NT2/D1 (cell line): ENCODE measurements at regions not wholly inside any gene's neighbourhood (a gene's known extent, or its start where the extent isn't known, plus 50 kb on each side); places are given as distances from the start of the nearest gene placed in this dataset.

Experiments used
- DNase-seq: peaks from one replicate; pipeline ENCODE4 v3.0.0-alpha.2; 2011; ENCODE audit warnings: low read depth, low spot score
- H3K27me3 ChIP-seq: 2 replicates; pipeline ENCODE4 v1.6.0; 2011; ENCODE audit warnings: mild to moderate bottlenecking; ENCODE audit not compliant: insufficient read length, insufficient read depth
- H3K36me3 ChIP-seq: 2 replicates; pipeline ENCODE4 v1.6.1; 2011; ENCODE audit warnings: mild to moderate bottlenecking, low read length, mixed read lengths; ENCODE audit not compliant: insufficient read depth, insufficient read length
- H3K4me1 ChIP-seq: 2 replicates; pipeline ENCODE4 v1.5.1; 2011; ENCODE audit not compliant: insufficient read depth, insufficient read length
- H3K4me3 ChIP-seq: 2 replicates; pipeline ENCODE4 v1.5.1; 2011; ENCODE audit warnings: low read depth; ENCODE audit not compliant: insufficient read length
- H3K9ac ChIP-seq: 2 replicates; pipeline ENCODE4 v1.6.0; 2011; ENCODE audit warnings: low read depth; ENCODE audit not compliant: insufficient read length
- H3K9me3 ChIP-seq: 2 replicates; pipeline ENCODE4 v1.5.1; 2011; ENCODE audit warnings: mild to moderate bottlenecking, low read length; ENCODE audit not compliant: insufficient read depth
- SUZ12 ChIP-seq: IDR thresholded peaks from 2 replicates; pipeline ENCODE4 v1.6.1; 2011; ENCODE audit not compliant: insufficient read length, insufficient read depth; ENCODE audit errors: extremely low read depth
- YY1 ChIP-seq: IDR thresholded peaks from 2 replicates; pipeline ENCODE4 v1.6.1; 2011; ENCODE audit not compliant: insufficient read length, insufficient read depth
- ZNF274 ChIP-seq: IDR thresholded peaks from 2 replicates; pipeline ENCODE4 v1.6.1; 2011; ENCODE audit warnings: mild to moderate bottlenecking, low read depth, low read length

- Histone ChIP-seq H3K4me3 (no peak overlapping the region), H3K36me3 (no peaks in the 10 kb centered on the region), H3K4me1 (no peaks in the 10 kb centered on the region), H3K9ac (no peak overlapping the region), H3K27me3 (no peaks in the 10 kb centered on the region), H3K9me3 (no peaks in the 10 kb centered on the region)
- no peak for TF ChIP-seq ZNF274
- no peak for TF ChIP-seq YY1
- no peak for TF ChIP-seq SUZ12
- DNase-seq: no peak
Observed at GRCh38 chr22:46100401-46101105, 49.8 kb upstream of the PPARA start.
